ENCODE measurements at regions not wholly inside any gene's neighbourhood (a gene's known extent, or its start where the extent isn't known, plus 50 kb on each side); places are given as distances from the start of the nearest gene placed in this dataset.

DNA sequence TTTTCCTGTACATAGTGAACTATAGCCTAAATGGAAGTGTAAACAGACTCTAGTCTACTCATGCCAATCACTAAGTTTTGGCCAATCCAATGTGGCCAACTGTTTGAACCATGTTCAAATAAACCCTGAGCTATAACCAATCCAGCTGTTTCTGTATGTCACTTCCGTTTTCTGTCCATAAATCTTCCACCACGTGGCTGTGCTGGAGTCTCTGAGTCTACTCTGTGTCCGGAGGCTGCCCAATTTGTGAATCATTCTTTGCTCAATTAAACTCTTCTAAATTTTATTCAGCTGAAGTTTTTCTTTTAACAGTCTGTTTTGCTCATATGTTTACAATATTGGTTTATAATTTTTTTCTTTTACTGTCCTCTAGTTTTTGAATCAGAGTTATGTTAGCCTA lies 112.3 kb upstream of the BANK1 start:
- TF ChIP-seq, protein P1, sequence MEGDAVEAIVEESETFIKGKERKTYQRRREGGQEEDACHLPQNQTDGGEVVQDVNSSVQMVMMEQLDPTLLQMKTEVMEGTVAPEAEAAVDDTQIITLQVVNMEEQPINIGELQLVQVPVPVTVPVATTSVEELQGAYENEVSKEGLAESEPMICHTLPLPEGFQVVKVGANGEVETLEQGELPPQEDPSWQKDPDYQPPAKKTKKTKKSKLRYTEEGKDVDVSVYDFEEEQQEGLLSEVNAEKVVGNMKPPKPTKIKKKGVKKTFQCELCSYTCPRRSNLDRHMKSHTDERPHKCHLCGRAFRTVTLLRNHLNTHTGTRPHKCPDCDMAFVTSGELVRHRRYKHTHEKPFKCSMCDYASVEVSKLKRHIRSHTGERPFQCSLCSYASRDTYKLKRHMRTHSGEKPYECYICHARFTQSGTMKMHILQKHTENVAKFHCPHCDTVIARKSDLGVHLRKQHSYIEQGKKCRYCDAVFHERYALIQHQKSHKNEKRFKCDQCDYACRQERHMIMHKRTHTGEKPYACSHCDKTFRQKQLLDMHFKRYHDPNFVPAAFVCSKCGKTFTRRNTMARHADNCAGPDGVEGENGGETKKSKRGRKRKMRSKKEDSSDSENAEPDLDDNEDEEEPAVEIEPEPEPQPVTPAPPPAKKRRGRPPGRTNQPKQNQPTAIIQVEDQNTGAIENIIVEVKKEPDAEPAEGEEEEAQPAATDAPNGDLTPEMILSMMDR (IDR thresholded peaks at IDR 0.05), result no peak
- TF ChIP-seq POLR2A (IDR thresholded peaks at IDR 0.05) (no peak), POLR2AphosphoS5 (IDR thresholded peaks at IDR 0.05) (no peak), EP300 (IDR thresholded peaks at IDR 0.05) (no peak)
